Ectodermal cell (in vitro differentiated cells): ENCODE measurements at regions not wholly inside any gene's neighbourhood (a gene's known extent, or its start where the extent isn't known, plus 50 kb on each side); places are given as distances from the start of the nearest gene placed in this dataset.

Experiments
- H3K27ac ChIP-seq: 2 replicates; pipeline ENCODE4 v1.7.0; 2013; ENCODE audit warnings: mild to moderate bottlenecking, low read depth, low read length; ENCODE audit not compliant: insufficient read depth, poor library complexity, severe bottlenecking
- H3K27me3 ChIP-seq: 2 replicates; pipeline ENCODE4 v1.7.0; 2013; ENCODE audit warnings: mild to moderate bottlenecking, low read length; ENCODE audit not compliant: insufficient read depth, control insufficient read depth, poor library complexity, severe bottlenecking
- H3K36me3 ChIP-seq: one replicate; pipeline ENCODE4 v1.7.0; 2013; ENCODE audit warnings: low read length; ENCODE audit not compliant: control insufficient read depth, insufficient read depth
- H3K4me1 ChIP-seq: one replicate; pipeline ENCODE4 v1.7.0; 2013; ENCODE audit warnings: low read length; ENCODE audit not compliant: control insufficient read depth, insufficient read depth
- H3K4me3 ChIP-seq: 2 replicates; pipeline ENCODE4 v1.7.0; 2013; ENCODE audit warnings: low read depth, low read length, control low read depth; ENCODE audit not compliant: insufficient read depth
- H3K9me3 ChIP-seq: 2 replicates; pipeline ENCODE4 v1.7.0; 2013; ENCODE audit warnings: mild to moderate bottlenecking, low read length, moderate library complexity; ENCODE audit not compliant: control insufficient read depth
- WGBS, 2 experiments: methylation state at CpG; one replicate each; pipeline ENCODE4 v1.1.7; 2013; ENCODE audit warnings: missing lambda C conversion rate in 2 of 2; 5-methylcytosine and 5-hydroxymethylcytosine counted together

DNA sequence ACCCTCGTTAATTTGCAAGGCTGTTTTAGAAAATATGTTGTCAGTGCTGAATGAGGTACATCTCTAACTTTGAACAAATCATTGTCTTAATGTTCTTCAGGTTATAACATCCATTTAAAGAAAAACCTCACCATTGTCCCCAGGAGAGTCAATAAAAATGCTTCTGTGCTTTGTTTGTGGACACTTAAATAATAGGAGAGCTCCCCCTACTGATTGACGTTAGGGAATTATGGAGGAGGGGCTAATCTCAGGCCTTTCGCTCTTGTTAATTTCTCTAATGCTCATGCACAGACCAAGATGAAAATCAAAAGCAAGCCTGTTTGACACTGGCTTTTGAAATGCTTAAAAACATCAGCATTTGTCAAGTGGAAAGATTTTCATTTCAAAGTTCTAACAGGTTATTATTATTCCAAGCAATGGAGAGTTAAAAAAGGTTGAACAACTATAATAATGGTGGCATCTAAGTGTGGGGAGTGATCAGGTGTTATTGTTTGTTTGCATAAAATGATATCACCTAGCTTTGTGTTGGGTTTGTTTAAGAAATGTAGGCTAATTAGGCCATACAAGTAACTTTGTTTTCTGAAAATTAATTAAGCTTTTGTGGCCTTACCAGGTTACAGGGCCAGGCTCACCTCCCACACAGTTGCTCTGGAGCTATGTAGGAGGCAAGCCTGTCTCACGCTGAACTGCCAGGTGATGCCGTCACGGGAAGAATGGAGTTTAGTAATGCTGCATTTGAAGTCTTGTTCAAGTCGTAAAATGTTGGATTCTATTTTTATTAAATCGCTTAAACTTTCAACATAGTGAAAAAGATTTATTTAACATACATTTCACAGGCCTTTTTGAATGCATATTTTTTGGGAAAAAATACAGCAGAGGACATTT is 51.7 kb upstream of the SMIM21 start:
- no peak overlapping the region for H3K4me3 ChIP-seq
- no peaks in the 10 kb centered on the region for H3K9me3 ChIP-seq
- no peak overlapping the region for H3K27ac ChIP-seq
- no peaks in the 10 kb centered on the region for H3K27me3 ChIP-seq
- no peaks in the 10 kb centered on the region for H3K4me1 ChIP-seq
- WGBS, 2 experiments: 67 to 82% methylated on average over 6 to 8 of the region's 8 CpGs
- no peaks in the 10 kb centered on the region for H3K36me3 ChIP-seq

DNA sequence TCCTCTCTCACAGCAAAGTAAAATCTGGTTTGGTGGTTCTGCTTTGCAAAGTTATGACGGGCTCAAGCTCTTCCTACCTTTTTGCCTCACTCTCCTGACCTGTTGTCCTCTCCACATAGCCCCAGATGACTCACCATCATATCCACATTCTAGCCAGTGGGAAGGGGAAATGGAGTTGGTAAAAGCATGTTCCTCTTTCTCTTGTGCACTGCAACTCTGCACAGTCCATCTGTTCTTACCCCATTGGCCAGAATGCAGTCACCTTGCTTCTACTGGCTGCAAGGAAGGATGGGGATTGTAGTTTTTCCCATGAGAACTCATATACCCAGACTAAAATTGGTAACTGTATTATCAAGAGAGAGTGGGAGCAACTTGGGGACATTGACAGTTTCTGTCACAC is 50.4 kb upstream of the SMIM21 start:
- no peaks in the 10 kb centered on the region for H3K4me1 ChIP-seq
- H3K9me3 ChIP-seq: no peaks in the 10 kb centered on the region
- no peaks in the 10 kb centered on the region for H3K36me3 ChIP-seq
- no peak overlapping the region for H3K27ac ChIP-seq
- 92% methylated on average over 1 of the region's 1 CpG for WGBS, 2 experiments
- no peak overlapping the region for H3K4me3 ChIP-seq
- no peaks in the 10 kb centered on the region for H3K27me3 ChIP-seq
